ENCODE measurements at regions not wholly inside any gene's neighbourhood (a gene's known extent, or its start where the extent isn't known, plus 50 kb on each side); places are given as distances from the start of the nearest gene placed in this dataset.

- TF ChIP-seq, protein P1, sequence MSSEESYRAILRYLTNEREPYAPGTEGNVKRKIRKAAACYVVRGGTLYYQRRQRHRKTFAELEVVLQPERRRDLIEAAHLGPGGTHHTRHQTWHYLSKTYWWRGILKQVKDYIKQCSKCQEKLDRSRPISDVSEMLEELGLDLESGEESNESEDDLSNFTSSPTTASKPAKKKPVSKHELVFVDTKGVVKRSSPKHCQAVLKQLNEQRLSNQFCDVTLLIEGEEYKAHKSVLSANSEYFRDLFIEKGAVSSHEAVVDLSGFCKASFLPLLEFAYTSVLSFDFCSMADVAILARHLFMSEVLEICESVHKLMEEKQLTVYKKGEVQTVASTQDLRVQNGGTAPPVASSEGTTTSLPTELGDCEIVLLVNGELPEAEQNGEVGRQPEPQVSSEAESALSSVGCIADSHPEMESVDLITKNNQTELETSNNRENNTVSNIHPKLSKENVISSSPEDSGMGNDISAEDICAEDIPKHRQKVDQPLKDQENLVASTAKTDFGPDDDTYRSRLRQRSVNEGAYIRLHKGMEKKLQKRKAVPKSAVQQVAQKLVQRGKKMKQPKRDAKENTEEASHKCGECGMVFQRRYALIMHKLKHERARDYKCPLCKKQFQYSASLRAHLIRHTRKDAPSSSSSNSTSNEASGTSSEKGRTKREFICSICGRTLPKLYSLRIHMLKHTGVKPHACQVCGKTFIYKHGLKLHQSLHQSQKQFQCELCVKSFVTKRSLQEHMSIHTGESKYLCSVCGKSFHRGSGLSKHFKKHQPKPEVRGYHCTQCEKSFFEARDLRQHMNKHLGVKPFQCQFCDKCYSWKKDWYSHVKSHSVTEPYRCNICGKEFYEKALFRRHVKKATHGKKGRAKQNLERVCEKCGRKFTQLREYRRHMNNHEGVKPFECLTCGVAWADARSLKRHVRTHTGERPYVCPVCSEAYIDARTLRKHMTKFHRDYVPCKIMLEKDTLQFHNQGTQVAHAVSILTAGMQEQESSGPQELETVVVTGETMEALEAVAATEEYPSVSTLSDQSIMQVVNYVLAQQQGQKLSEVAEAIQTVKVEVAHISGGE (CRISPR knock-in tag; IDR thresholded peaks at IDR 0.05) = no peak
- TF ChIP-seq GATAD2B (IDR thresholded peaks at IDR 0.05; ENCODE audit: borderline replicate concordance) (0 out of 2 replicates have a peak, but pooled peaks have one; percentile 35), SIN3B (IDR thresholded peaks at IDR 0.05; ENCODE audit: low read depth) (no peak), ATF1 (CRISPR knock-in tag; IDR thresholded peaks at IDR 0.05) (no peak), ATF1 (tag; IDR thresholded peaks at IDR 0.05) (no peak), RBM22 (IDR thresholded peaks at IDR 0.05; ENCODE audit: low read depth, low read length, poor library complexity, severe bottlenecking) (no peak), ZNF644 (tag; IDR thresholded peaks at IDR 0.05; ENCODE audit: low read depth) (no peak), CBX5 (IDR thresholded peaks at IDR 0.05; ENCODE audit: borderline replicate concordance, low read depth) (peak; percentile 15; the same call in 1 of the 2 replicates), ZNF75A (CRISPR knock-in tag; IDR thresholded peaks at IDR 0.05) (no peak), SLC30A9 (CRISPR knock-in tag; IDR thresholded peaks at IDR 0.05) (no peak)
- TF ChIP-seq, protein P2, sequence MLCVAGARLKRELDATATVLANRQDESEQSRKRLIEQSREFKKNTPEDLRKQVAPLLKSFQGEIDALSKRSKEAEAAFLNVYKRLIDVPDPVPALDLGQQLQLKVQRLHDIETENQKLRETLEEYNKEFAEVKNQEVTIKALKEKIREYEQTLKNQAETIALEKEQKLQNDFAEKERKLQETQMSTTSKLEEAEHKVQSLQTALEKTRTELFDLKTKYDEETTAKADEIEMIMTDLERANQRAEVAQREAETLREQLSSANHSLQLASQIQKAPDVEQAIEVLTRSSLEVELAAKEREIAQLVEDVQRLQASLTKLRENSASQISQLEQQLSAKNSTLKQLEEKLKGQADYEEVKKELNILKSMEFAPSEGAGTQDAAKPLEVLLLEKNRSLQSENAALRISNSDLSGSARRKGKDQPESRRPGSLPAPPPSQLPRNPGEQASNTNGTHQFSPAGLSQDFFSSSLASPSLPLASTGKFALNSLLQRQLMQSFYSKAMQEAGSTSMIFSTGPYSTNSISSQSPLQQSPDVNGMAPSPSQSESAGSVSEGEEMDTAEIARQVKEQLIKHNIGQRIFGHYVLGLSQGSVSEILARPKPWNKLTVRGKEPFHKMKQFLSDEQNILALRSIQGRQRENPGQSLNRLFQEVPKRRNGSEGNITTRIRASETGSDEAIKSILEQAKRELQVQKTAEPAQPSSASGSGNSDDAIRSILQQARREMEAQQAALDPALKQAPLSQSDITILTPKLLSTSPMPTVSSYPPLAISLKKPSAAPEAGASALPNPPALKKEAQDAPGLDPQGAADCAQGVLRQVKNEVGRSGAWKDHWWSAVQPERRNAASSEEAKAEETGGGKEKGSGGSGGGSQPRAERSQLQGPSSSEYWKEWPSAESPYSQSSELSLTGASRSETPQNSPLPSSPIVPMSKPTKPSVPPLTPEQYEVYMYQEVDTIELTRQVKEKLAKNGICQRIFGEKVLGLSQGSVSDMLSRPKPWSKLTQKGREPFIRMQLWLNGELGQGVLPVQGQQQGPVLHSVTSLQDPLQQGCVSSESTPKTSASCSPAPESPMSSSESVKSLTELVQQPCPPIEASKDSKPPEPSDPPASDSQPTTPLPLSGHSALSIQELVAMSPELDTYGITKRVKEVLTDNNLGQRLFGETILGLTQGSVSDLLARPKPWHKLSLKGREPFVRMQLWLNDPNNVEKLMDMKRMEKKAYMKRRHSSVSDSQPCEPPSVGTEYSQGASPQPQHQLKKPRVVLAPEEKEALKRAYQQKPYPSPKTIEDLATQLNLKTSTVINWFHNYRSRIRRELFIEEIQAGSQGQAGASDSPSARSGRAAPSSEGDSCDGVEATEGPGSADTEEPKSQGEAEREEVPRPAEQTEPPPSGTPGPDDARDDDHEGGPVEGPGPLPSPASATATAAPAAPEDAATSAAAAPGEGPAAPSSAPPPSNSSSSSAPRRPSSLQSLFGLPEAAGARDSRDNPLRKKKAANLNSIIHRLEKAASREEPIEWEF (CRISPR knock-in tag; IDR thresholded peaks at IDR 0.05) = 0 out of 2 replicates have a peak, but pooled peaks have one; percentile 73
These were observed 176.8 kb downstream of the VEGFA start (continued) for GRCh38 chr6:43946641-43947363.

Data from K562 (cell line).